SU-DHL-6 (cell line): ENCODE measurements at regions not wholly inside any gene's neighbourhood (a gene's known extent, or its start where the extent isn't known, plus 50 kb on each side); places are given as distances from the start of the nearest gene placed in this dataset.

Experiments
- CTCF ChIP-seq: fragments of 200-600 bp; sonication (generic); IDR thresholded peaks from one replicate; pipeline ENCODE4 v1.5.1; 2017; ENCODE audit warnings: antibody characterized with exemption, mild to moderate bottlenecking, low read length, moderate library complexity; ENCODE audit not compliant: insufficient read depth, poor library complexity, severe bottlenecking
- EZH2phosphoT487 ChIP-seq: fragments of 200-600 bp; sonication (generic), shearing (Covaris generic); conservative IDR thresholded peaks from 2 replicates; pipeline ENCODE4 v1.6.1; 2018; ENCODE audit warnings: mild to moderate bottlenecking, antibody characterized with exemption, low read length, moderate library complexity, mixed read lengths

- no peak for TF ChIP-seq CTCF
- TF ChIP-seq EZH2phosphoT487, result no peak
These were observed 132.4 kb upstream of the ZNF516 start for GRCh38 chr18:76627444-76627843.
